Uterus (tissue), 3 donors: ENCODE measurements at regions not wholly inside any gene's neighbourhood (a gene's known extent, or its start where the extent isn't known, plus 50 kb on each side); places are given as distances from the start of the nearest gene placed in this dataset.

Experiments used
- DNase-seq, 2 donors: peaks; one replicate each; pipeline ENCODE4 v3.0.0-alpha.2; 2019 to 2020
- H3K27ac ChIP-seq, 2 donors: fragments of 200-600 bp; sonication (generic); 1 replicate in 1 of 2; 2 replicates in 1 of 2; pipeline ENCODE4 v1.5.1; 2016 to 2018
- H3K27me3 ChIP-seq, 2 donors: fragments of 200-600 bp; sonication (generic); one replicate each; pipeline ENCODE4 v1.5.1; 2018 to 2019; ENCODE audit warnings: control low read depth in 1 of 2
- H3K36me3 ChIP-seq, 2 donors: fragments of 200-600 bp; sonication (generic); one replicate each; pipeline ENCODE4 v1.5.1; 2019; ENCODE audit warnings: control low read depth in 1 of 2
- H3K4me1 ChIP-seq, 2 donors: fragments of 200-600 bp; sonication (generic); one replicate each; pipeline ENCODE4 v1.5.1; 2018 to 2019; ENCODE audit warnings: control low read depth in 1 of 2
- H3K4me3 ChIP-seq, 2 donors: fragments of 200-600 bp; sonication (generic); 1 replicate in 1 of 2; 2 replicates in 1 of 2; pipeline ENCODE4 v1.5.1; 2018 to 2019; ENCODE audit warnings: mild to moderate bottlenecking in 1 of 2
- H3K9me3 ChIP-seq, 2 donors: fragments of 200-600 bp; sonication (generic); one replicate each; pipeline ENCODE4 v1.5.1; 2019; ENCODE audit warnings: control low read depth in 1 of 2
- POLR2A ChIP-seq, 2 donors: fragments of 450-650 bp; IDR thresholded peaks; one replicate each; pipeline ENCODE4 v1.6.1; 2016; ENCODE audit warnings: antibody characterized with exemption in 2 of 2, mild to moderate bottlenecking in 1 of 2, moderate library complexity in 1 of 2
- intact Hi-C: fragments of 100-400 bp; cut with DNase I; formaldehyde crosslinking; loops from one replicate; pipeline ENCODE4 v1.15.1; 2023; ENCODE audit warnings: low total_unique reads
- TF ChIP-seq, protein P1 (sequence below), 4 experiments: fragments of 200-600 bp in 2 of 4; fragments of 450-650 bp in 2 of 4; sonication (generic) in 2 of 4; IDR thresholded peaks; one replicate each; pipeline ENCODE4 v1.5.1; 2016 to 2019; ENCODE audit warnings: antibody characterized with exemption in 4 of 4, mild to moderate bottlenecking in 2 of 4, moderate library complexity in 1 of 4
- donor health status: DM: yes; HTN: yes; CAD: no.

GRCh38 chr16:86876499-86876898, 298.1 kb downstream of the FOXL1 start:
- DNase-seq, result no peak
- H3K4me3 ChIP-seq, result no peak overlapping the region

DNA sequence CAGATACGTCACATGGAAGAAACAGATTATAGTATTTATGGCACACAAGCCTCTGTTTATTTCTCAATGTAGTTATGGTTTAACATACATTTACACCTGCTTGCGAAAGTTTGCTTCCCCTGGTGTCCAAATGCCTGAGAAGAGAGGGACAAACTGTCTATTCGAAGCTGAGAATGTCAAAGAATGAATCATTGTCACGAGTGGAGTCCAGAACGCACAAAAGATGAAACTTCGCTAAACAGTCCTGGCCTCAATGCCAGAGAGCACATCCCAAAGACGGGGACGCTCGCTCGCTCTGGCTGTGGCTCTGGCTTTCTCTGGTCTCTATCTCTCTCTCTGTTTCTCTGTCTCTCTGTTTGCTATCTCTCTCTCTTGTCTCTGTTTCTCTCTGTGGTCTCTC, 298.8 kb downstream of the FOXL1 start:
- peaks cover 0 to 22% of the 10 kb centered on the region in 2 donors for H3K27me3 ChIP-seq
- TF ChIP-seq, protein P1, sequence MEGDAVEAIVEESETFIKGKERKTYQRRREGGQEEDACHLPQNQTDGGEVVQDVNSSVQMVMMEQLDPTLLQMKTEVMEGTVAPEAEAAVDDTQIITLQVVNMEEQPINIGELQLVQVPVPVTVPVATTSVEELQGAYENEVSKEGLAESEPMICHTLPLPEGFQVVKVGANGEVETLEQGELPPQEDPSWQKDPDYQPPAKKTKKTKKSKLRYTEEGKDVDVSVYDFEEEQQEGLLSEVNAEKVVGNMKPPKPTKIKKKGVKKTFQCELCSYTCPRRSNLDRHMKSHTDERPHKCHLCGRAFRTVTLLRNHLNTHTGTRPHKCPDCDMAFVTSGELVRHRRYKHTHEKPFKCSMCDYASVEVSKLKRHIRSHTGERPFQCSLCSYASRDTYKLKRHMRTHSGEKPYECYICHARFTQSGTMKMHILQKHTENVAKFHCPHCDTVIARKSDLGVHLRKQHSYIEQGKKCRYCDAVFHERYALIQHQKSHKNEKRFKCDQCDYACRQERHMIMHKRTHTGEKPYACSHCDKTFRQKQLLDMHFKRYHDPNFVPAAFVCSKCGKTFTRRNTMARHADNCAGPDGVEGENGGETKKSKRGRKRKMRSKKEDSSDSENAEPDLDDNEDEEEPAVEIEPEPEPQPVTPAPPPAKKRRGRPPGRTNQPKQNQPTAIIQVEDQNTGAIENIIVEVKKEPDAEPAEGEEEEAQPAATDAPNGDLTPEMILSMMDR (IDR thresholded peaks at IDR 0.05), result no peak
- TF ChIP-seq POLR2A (IDR thresholded peaks at IDR 0.05), result no peak

More at GRCh38 chr16:86876499-86876898, 298.1 kb downstream of the FOXL1 start:
- intact Hi-C loops, result no loop called here
- TF ChIP-seq, protein P1 (IDR thresholded peaks at IDR 0.05), result no peak
- TF ChIP-seq POLR2A (IDR thresholded peaks at IDR 0.05), result no peak
- no peak overlapping the region for H3K27ac ChIP-seq
- peaks cover 0 to 22% of the 10 kb centered on the region in 2 donors for H3K27me3 ChIP-seq
- no peaks in the 10 kb centered on the region for H3K9me3 ChIP-seq
- H3K4me1 ChIP-seq, result no peaks in the 10 kb centered on the region
- H3K36me3 ChIP-seq, result no peaks in the 10 kb centered on the region

GRCh38 chr16:86877835-86878234, 299.5 kb downstream of the FOXL1 start:
- Histone ChIP-seq H3K9me3 (no peaks in the 10 kb centered on the region), H3K27me3 (peaks cover 0 to 21% of the 10 kb centered on the region in 2 donors), H3K36me3 (no peaks in the 10 kb centered on the region), H3K4me1 (no peaks in the 10 kb centered on the region), H3K4me3 (no peak overlapping the region), H3K27ac (no peak overlapping the region)
- no peak for TF ChIP-seq POLR2A (IDR thresholded peaks at IDR 0.05)
- TF ChIP-seq, protein P1 (IDR thresholded peaks at IDR 0.05), result no peak
- intact Hi-C loops, result no loop called here
- no peak for DNase-seq

More for the DNA sequence above, 298.8 kb downstream of the FOXL1 start:
- Histone ChIP-seq H3K9me3 (no peaks in the 10 kb centered on the region), H3K4me3 (no peak overlapping the region), H3K4me1 (no peaks in the 10 kb centered on the region), H3K36me3 (no peaks in the 10 kb centered on the region), H3K27ac (no peak overlapping the region)
- no peak for DNase-seq
- intact Hi-C loops, result no loop called here

- Histone ChIP-seq H3K9me3 (no peaks in the 10 kb centered on the region), H3K27me3 (peaks cover 0 to 16% of the 10 kb centered on the region in 2 donors), H3K36me3 (no peaks in the 10 kb centered on the region), H3K4me3 (no peak overlapping the region), H3K4me1 (no peaks in the 10 kb centered on the region), H3K27ac (no peak overlapping the region)
- DNase-seq, result no peak
- intact Hi-C loops, result no loop called here
- TF ChIP-seq, protein P1 (IDR thresholded peaks at IDR 0.05), result no peak
- TF ChIP-seq POLR2A (IDR thresholded peaks at IDR 0.05), result no peak
These were observed 300.1 kb downstream of the FOXL1 start for GRCh38 chr16:86878236-86879080.

GRCh38 chr16:86879268-86879667, 300.9 kb downstream of the FOXL1 start:
- intact Hi-C loops, result no loop called here
- Histone ChIP-seq H3K27ac (no peak overlapping the region), H3K36me3 (no peaks in the 10 kb centered on the region), H3K4me3 (no peak overlapping the region), H3K9me3 (no peaks in the 10 kb centered on the region), H3K4me1 (no peaks in the 10 kb centered on the region), H3K27me3 (peaks cover 0 to 16% of the 10 kb centered on the region in 2 donors)
- DNase-seq, result no peak
- TF ChIP-seq, protein P1 (IDR thresholded peaks at IDR 0.05), result no peak
- TF ChIP-seq POLR2A (IDR thresholded peaks at IDR 0.05), result no peak
